GM12874 (cell line): ENCODE measurements at regions not wholly inside any gene's neighbourhood (a gene's known extent, or its start where the extent isn't known, plus 50 kb on each side); places are given as distances from the start of the nearest gene placed in this dataset.
A peak's percentile ranks its signal among the peaks of the same experiment; 100 is the strongest.

ENCODE experiments used
- CTCF ChIP-seq: IDR thresholded peaks from 2 replicates; pipeline ENCODE4 v1.5.1; 2011; ENCODE audit warnings: low read depth, mild to moderate bottlenecking, control low read depth, low read length, moderate library complexity; ENCODE audit not compliant: insufficient read depth

- no peak for TF ChIP-seq CTCF
Measured at GRCh38 chr5:123947797-123948196, 435.8 kb downstream of the CSNK1G3 start.

- no peak for TF ChIP-seq CTCF
Measured at GRCh38 chr5:123945548-123945947, 433.6 kb downstream of the CSNK1G3 start.

GRCh38 chr5:123943151-123943550, 431.2 kb downstream of the CSNK1G3 start:
- TF ChIP-seq CTCF: no peak

GRCh38 chr5:123940416-123940815, 428.4 kb downstream of the CSNK1G3 start:
- TF ChIP-seq CTCF: no peak

- peak; percentile 52 for TF ChIP-seq CTCF
Measured at GRCh38 chr5:123937230-123937629, 425.3 kb downstream of the CSNK1G3 start.

GRCh38 chr5:123936548-123936947, 424.6 kb downstream of the CSNK1G3 start:
- TF ChIP-seq CTCF: no peak

- TF ChIP-seq CTCF: no peak
Measured at GRCh38 chr5:123929055-123929474, 417.1 kb downstream of the CSNK1G3 start.

- no peak for TF ChIP-seq CTCF
Measured at GRCh38 chr5:123928401-123928800, 416.4 kb downstream of the CSNK1G3 start.
